RWPE1 (cell line): ENCODE measurements at regions not wholly inside any gene's neighbourhood (a gene's known extent, or its start where the extent isn't known, plus 50 kb on each side); places are given as distances from the start of the nearest gene placed in this dataset.
"Not testable (repeated sequence)": the region's sequence is repeated elsewhere in the genome, so short reads cannot be mapped to it uniquely, and the experiment has no call there.

ENCODE experiments used
- CTCF ChIA-PET: fragments of 350-600 bp; sonication (Branson Sonifier 250); formaldehyde crosslinking; extraction: SDS; loops from one replicate; lab custom pipeline; 2021; lab: Yijun Ruan, JAX
- POLR2A ChIA-PET: fragments of 400-600 bp; formaldehyde crosslinking; extraction: SDS; loops from one replicate; lab custom pipeline; 2020; ENCODE audit warnings: antibody characterized with exemption; ENCODE audit not compliant: low non-redundant PET; lab: Yijun Ruan, JAX
- DNase-seq: peaks from one replicate; pipeline ENCODE4 v3.0.0; 2012; ENCODE audit warnings: low spot score
- H3K27ac ChIP-seq: fragments of 450-650 bp; 2 replicates; pipeline ENCODE4 v1.5.1; 2017
- TF ChIP-seq, protein P1 (sequence below): fragments of 450-650 bp; conservative IDR thresholded peaks from 2 replicates; pipeline ENCODE4 v1.5.1; 2017; ENCODE audit warnings: low read depth, mild to moderate bottlenecking

DNA sequence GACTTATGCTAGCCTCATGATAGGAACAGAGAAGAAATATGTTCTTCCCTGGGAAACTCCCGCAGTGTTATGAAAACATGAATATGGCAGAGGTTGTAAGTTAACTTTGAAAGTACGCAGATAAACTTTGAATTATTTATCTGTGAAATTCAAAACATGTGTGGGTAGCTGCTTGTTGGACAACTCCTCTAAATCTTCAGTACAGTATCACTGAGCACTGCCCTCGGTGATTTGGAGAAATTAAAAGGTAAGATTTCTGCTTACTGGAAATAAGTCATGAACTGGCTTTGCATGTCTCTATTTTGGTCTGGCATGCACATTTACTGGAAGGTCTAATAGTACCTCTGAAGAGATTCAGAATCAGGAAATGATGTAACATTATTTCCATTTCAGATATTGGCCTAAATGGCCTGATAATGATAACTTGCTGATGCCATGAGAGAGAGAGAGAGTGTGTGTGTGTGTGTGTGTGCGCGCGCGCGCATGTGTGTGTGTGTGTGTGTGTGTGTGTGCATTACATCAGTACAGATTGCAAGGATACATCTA, 1441.9 kb upstream of the FLRT2 start:
- POLR2A ChIA-PET, result no interaction called here
- no peak overlapping the region for H3K27ac ChIP-seq
- CTCF ChIA-PET, result no interaction called here
- no peak for DNase-seq
- TF ChIP-seq, protein P1, sequence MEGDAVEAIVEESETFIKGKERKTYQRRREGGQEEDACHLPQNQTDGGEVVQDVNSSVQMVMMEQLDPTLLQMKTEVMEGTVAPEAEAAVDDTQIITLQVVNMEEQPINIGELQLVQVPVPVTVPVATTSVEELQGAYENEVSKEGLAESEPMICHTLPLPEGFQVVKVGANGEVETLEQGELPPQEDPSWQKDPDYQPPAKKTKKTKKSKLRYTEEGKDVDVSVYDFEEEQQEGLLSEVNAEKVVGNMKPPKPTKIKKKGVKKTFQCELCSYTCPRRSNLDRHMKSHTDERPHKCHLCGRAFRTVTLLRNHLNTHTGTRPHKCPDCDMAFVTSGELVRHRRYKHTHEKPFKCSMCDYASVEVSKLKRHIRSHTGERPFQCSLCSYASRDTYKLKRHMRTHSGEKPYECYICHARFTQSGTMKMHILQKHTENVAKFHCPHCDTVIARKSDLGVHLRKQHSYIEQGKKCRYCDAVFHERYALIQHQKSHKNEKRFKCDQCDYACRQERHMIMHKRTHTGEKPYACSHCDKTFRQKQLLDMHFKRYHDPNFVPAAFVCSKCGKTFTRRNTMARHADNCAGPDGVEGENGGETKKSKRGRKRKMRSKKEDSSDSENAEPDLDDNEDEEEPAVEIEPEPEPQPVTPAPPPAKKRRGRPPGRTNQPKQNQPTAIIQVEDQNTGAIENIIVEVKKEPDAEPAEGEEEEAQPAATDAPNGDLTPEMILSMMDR, result no peak

DNA sequence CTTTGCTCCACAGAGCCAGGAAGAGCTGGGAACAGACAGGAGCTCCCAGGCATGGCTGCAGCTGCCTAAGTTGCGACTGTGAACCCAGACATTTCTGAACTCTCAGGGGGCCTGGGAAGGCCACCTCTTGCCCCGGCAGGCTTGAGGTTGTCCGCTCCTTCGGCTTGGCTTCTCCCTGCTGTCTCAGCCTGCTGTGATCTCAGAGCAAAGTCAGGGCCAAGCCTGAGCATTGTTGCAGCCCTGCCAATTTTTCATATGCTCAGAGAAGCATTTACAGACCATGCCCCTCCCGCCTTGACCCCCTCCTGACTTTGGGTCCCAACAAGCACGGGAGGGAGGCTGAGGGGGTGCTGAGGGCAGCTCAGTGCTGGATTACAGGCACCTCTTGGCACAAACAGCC, 1439.1 kb upstream of the FLRT2 start:
- DNase-seq, result no peak
- CTCF ChIA-PET, result interaction anchor here (0.5 kb wide), 1 partner anchor 246 kb away, joined by 3 read pairs; no protein-coding TSS in a partner anchor
- POLR2A ChIA-PET, result no interaction called here
- TF ChIP-seq, protein P1, result no peak
- H3K27ac ChIP-seq, result no peak overlapping the region

DNA sequence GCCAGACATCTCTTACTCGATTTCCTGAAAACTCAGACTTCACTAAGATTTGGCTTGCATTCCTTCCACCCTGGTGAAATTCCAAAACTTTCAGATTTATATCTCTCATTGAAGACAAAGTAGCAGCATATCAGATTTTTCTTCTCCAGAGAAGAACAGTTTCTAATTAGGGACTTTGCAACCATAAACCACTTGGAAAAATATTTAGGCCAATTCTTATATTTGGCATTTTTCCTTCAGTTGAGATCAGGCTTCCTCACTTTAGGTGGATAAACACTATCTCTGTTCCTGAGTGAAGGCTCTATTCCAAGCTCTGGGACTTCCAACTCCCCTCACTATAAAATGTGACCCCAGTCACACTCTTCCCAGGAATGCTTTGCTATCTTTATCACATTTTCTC, 1434.3 kb upstream of the FLRT2 start:
- TF ChIP-seq, protein P1, result no peak
- no peak for DNase-seq
- CTCF ChIA-PET, result no interaction called here
- H3K27ac ChIP-seq, result no peak overlapping the region
- POLR2A ChIA-PET, result no interaction called here

DNA sequence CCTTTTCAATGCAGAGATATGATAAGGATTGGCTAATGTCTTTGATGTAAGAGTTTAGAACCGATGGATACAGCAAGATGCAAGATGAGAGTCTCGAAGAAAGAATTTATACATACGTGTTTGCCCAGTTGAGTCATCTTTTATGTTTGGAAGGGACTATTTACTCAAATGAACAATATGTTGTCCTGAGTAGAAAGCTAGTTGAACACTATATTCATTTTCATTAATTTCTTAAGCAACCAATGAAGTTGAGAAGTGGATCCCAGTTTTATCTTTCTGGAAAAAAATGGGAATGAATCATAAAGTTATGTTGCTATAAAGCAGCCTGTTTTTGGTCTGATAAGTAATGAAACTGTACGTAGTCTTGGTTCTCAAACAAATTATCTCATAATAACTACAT, 1431.7 kb upstream of the FLRT2 start:
- no peak for DNase-seq
- CTCF ChIA-PET, result no interaction called here
- H3K27ac ChIP-seq, result no peak overlapping the region
- TF ChIP-seq, protein P1, result no peak
- POLR2A ChIA-PET, result no interaction called here

DNA sequence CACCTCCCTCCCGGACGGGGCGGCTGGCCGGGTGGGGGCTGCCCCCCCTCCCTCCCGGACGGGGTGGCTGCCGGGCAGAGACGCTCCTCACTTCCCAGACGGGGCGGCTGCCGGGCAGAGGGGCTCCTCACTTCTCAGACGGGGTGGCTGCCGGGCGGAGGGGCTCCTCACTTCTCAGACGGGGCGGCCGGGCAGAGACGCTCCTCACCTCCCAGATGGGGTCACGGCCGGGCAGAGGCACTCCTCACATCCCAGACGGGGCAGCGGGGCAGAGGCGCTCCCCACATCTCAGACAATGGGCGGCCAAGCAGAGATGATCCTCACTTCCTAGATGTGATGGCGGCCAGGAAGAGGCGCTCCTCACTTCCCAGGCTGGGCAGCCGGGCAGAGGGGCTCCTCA, 1430.4 kb upstream of the FLRT2 start:
- H3K27ac ChIP-seq, DNase-seq, CTCF ChIA-PET, POLR2A ChIA-PET: not testable (repeated sequence)

DNA sequence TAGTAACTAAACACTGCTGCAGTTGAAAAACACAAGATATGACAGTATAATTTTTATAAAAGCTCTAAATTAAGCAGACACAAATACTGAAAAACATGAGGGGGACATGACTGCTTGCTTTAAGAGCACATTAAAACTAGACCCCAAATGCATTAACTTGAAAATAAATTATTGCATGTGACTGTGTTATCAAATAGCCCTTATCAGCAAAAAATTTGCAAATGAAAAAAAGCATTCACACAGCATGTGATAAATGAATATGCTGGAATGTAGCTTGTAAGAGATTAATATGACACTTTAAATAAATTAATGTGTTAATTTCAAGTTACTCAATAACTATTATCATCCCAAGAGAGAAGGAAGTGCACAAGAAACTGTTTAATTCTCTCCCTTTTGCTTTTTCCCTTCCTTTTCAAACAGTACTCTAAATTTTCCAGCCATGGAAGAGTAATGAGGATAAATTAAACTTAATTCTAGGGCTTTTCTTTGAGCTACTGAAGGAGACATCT, 1422.1 kb upstream of the FLRT2 start:
- CTCF ChIA-PET, result no interaction called here
- POLR2A ChIA-PET, result no interaction called here
- TF ChIP-seq, protein P1, result no peak

DNA sequence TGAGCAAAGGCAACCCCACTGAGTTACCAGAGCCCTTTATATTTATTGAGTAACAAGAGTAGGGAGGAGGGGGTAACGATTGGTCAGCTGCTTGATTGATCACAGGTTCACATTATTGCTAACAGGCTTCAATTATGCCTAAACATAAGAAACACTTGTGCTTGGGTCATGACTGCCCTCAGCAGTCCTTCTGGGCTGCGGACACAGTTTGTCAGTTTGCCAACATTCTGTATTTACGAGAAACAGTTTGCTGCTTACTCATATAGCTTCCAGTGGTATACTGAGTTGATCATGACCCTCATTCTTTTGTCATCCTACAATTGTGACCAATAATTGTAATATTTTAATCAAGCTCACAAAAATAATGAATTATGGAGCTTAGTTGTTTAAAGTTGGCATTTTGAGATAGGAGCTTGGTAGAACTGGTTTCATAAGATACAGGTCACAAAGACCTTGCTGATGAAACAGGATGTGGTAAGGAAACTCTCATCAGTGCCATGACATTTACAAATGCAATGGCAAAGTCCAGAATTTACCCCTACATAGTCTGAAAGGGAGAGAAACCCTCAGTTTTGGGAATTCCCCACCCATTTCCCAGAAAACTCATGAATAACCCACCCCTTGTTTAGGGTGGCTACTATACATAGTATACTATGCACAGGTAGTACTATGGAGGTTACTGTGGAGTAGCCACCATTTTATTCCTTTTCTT, 1421.0 kb upstream of the FLRT2 start:
- POLR2A ChIA-PET, result no interaction called here
- no peak overlapping the region for H3K27ac ChIP-seq

More for the DNA sequence above, 1422.1 kb upstream of the FLRT2 start:
- no peak for DNase-seq
- no peak overlapping the region for H3K27ac ChIP-seq

More for the DNA sequence above, 1421.0 kb upstream of the FLRT2 start:
- CTCF ChIA-PET, result no interaction called here
- no peak for DNase-seq
- TF ChIP-seq, protein P1, result no peak
